ENCODE measurements at regions not wholly inside any gene's neighbourhood (a gene's known extent, or its start where the extent isn't known, plus 50 kb on each side); places are given as distances from the start of the nearest gene placed in this dataset.

DNA sequence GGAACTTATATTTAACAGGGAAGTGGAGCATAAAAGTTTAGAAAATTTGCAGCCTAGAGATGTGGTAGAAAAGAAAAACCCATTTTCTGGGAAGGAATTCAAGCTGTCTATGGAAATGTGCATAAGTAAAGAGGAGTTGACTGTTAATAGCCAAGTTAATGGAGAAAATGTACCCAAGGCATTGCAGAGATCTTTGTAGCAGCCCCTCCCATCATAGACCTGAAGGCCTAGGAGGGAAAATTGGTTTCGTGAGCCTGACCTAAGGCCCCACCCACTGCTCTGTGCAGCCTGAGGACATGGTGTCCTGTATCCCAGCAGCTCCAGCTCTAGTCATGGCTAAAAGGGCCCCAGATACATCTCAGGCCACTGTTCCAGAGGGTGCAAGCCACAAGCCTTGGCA, 772.4 kb upstream of the RIOK2 start:
- POLR2A ChIA-PET (ENCODE audit: low non-redundant PET) = no interaction called here
- Histone ChIP-seq H3K4me1 (ENCODE audit: insufficient read depth, low read length, poor library complexity, severe bottlenecking) (no peaks in the 10 kb centered on the region), H3K27ac (ENCODE audit: low read depth, low read length, poor library complexity, severe bottlenecking) (no peak overlapping the region), H3K27me3 (replicated peaks; ENCODE audit: insufficient read depth, low read depth, low read length, poor library complexity) (no peaks in the 10 kb centered on the region), H3K4me3 (ENCODE audit: low read depth, low read length, poor library complexity, severe bottlenecking) (no peak overlapping the region), H3K36me3 (ENCODE audit: insufficient read depth, low read length, poor library complexity, severe bottlenecking) (no peaks in the 10 kb centered on the region), H3K9me3 (ENCODE audit: low read depth, low read length, poor library complexity, severe bottlenecking) (no peaks in the 10 kb centered on the region)
- TF ChIP-seq EZH2 (IDR thresholded peaks at IDR 0.05; ENCODE audit: borderline replicate concordance, low read depth, low read length, poor library complexity, severe bottlenecking) = no peak
- TF ChIP-seq, protein P1, sequence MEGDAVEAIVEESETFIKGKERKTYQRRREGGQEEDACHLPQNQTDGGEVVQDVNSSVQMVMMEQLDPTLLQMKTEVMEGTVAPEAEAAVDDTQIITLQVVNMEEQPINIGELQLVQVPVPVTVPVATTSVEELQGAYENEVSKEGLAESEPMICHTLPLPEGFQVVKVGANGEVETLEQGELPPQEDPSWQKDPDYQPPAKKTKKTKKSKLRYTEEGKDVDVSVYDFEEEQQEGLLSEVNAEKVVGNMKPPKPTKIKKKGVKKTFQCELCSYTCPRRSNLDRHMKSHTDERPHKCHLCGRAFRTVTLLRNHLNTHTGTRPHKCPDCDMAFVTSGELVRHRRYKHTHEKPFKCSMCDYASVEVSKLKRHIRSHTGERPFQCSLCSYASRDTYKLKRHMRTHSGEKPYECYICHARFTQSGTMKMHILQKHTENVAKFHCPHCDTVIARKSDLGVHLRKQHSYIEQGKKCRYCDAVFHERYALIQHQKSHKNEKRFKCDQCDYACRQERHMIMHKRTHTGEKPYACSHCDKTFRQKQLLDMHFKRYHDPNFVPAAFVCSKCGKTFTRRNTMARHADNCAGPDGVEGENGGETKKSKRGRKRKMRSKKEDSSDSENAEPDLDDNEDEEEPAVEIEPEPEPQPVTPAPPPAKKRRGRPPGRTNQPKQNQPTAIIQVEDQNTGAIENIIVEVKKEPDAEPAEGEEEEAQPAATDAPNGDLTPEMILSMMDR (conservative IDR thresholded peaks at IDR 0.05; ENCODE audit: low read depth, low read length) = no peak
- intact Hi-C loops (cut with micrococcal nuclease; ENCODE audit: unreplicated experiment) = no loop called here
- CTCF ChIA-PET = no interaction called here
- BruUV-seq (replicated peaks) = no TSS peak
- no peak for DNase-seq (ENCODE audit: low spot score)

DNA sequence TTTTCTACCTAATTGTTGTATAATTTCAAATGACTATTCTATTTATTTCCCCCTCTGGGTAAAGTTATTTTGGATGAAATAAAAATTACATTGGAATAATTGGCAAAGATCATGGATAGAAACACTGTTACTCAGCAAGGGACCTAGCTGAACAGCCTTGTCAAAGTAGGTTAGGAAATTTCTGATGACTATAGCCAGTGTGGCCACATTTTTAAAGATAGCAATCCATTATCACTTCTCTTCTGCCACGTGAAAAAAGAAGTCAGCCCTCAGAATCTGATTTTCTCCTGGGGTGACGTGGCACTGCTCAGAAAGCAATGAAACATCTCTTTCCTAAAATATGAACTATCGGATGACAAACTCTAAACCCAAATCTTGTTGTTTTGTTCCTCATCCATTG, 784.2 kb upstream of the RIOK2 start:
- ChIA-PET POLR2A (ENCODE audit: low non-redundant PET) (no interaction called here), CTCF (no interaction called here)
- Histone ChIP-seq H3K9me3 (ENCODE audit: low read depth, low read length, poor library complexity, severe bottlenecking) (no peaks in the 10 kb centered on the region), H3K27ac (ENCODE audit: low read depth, low read length, poor library complexity, severe bottlenecking) (no peak overlapping the region), H3K4me1 (ENCODE audit: insufficient read depth, low read length, poor library complexity, severe bottlenecking) (no peaks in the 10 kb centered on the region), H3K4me3 (ENCODE audit: low read depth, low read length, poor library complexity, severe bottlenecking) (no peak overlapping the region), H3K36me3 (ENCODE audit: insufficient read depth, low read length, poor library complexity, severe bottlenecking) (no peaks in the 10 kb centered on the region), H3K27me3 (replicated peaks; ENCODE audit: insufficient read depth, low read depth, low read length, poor library complexity) (peaks cover 7% of the 10 kb centered on the region)
- no peak for DNase-seq (ENCODE audit: low spot score)
- TF ChIP-seq EZH2 (IDR thresholded peaks at IDR 0.05; ENCODE audit: borderline replicate concordance, low read depth, low read length, poor library complexity, severe bottlenecking) = no peak
- TF ChIP-seq, protein P1 (conservative IDR thresholded peaks at IDR 0.05; ENCODE audit: low read depth, low read length) = no peak
- no TSS peak for BruUV-seq (replicated peaks)
- intact Hi-C loops (cut with micrococcal nuclease; ENCODE audit: unreplicated experiment) = no loop called here

GRCh38 chr5:97968346-97968745, 785.3 kb upstream of the RIOK2 start:
- Histone ChIP-seq H3K27me3 (replicated peaks; ENCODE audit: insufficient read depth, low read depth, low read length, poor library complexity) (peaks cover 7% of the 10 kb centered on the region), H3K4me1 (ENCODE audit: insufficient read depth, low read length, poor library complexity, severe bottlenecking) (no peaks in the 10 kb centered on the region), H3K27ac (ENCODE audit: low read depth, low read length, poor library complexity, severe bottlenecking) (no peak overlapping the region), H3K4me3 (ENCODE audit: low read depth, low read length, poor library complexity, severe bottlenecking) (no peak overlapping the region), H3K9me3 (ENCODE audit: low read depth, low read length, poor library complexity, severe bottlenecking) (no peaks in the 10 kb centered on the region), H3K36me3 (ENCODE audit: insufficient read depth, low read length, poor library complexity, severe bottlenecking) (no peaks in the 10 kb centered on the region)
- intact Hi-C loops (cut with micrococcal nuclease; ENCODE audit: unreplicated experiment) = no loop called here
- DNase-seq (ENCODE audit: low spot score) = no peak
- TF ChIP-seq, protein P1 (conservative IDR thresholded peaks at IDR 0.05; ENCODE audit: low read depth, low read length) = no peak
- TF ChIP-seq EZH2 (IDR thresholded peaks at IDR 0.05; ENCODE audit: borderline replicate concordance, low read depth, low read length, poor library complexity, severe bottlenecking) = no peak
- BruUV-seq (replicated peaks) = no TSS peak
- CTCF ChIA-PET = no interaction called here
- POLR2A ChIA-PET (ENCODE audit: low non-redundant PET) = no interaction called here
